ENCODE measurements at regions not wholly inside any gene's neighbourhood (a gene's known extent, or its start where the extent isn't known, plus 50 kb on each side); places are given as distances from the start of the nearest gene placed in this dataset.

DNA sequence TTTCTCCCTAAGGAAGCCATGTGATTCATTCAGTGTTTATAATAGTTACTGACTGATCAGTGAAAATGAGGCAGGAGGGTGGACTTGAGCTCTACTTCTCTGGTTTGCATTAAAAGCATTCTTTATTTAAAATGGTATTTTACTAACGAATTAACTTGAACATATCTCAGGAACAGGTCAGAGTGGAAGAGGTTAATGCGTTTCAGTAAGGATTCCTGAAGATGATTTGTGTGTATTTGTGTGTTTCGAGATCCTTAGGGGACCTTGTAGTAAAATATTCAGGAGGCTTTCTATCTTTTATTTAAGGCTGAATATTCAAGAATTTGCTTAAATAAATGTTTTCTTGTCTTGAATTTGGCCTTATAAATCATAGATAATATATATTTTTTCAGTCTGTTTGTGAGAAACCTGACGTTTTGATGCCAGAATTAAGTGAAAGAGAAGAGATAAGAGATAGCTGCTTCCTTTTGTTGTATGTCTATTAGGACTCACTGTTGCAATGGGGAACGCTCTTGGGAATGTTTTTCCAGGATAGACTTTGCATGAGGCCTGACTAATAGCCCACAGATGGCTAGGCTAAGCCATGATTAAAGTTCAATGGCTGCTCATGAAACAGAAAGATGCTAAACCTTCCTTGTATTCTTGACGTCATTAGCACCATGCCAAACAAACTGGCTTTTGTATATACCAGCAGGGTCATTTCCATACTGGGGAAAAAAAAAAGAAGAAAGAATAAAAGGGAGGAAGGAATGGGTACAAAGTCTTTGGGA, 93.8 kb upstream of the MTPN start:
- 49% methylated on average over 6 of the region's 6 CpGs for WGBS
- no peak overlapping the region for H3K9ac ChIP-seq (ENCODE audit: low read depth in 1 of 2, low read length in 2 of 2)
- no peak for TF ChIP-seq JUND (IDR thresholded peaks at IDR 0.05)
- no peak for TF ChIP-seq YY1 (IDR thresholded peaks at IDR 0.05)
- TF ChIP-seq NR2F2 (IDR thresholded peaks at IDR 0.05), result no peak
- no peak for TF ChIP-seq MAX (IDR thresholded peaks at IDR 0.05)
- no peak for TF ChIP-seq FOXA1 (IDR thresholded peaks at IDR 0.05)
- no peak for TF ChIP-seq CTCF (IDR thresholded peaks at IDR 0.05; ENCODE audit: low read depth, low read length, missing input control)
- TF ChIP-seq HNF4G (IDR thresholded peaks at IDR 0.05), result no peak
- TF ChIP-seq TAF1 (conservative IDR thresholded peaks at IDR 0.05), result no peak
- no peak for TF ChIP-seq RXRA (IDR thresholded peaks at IDR 0.05)
- TF ChIP-seq, protein P1, sequence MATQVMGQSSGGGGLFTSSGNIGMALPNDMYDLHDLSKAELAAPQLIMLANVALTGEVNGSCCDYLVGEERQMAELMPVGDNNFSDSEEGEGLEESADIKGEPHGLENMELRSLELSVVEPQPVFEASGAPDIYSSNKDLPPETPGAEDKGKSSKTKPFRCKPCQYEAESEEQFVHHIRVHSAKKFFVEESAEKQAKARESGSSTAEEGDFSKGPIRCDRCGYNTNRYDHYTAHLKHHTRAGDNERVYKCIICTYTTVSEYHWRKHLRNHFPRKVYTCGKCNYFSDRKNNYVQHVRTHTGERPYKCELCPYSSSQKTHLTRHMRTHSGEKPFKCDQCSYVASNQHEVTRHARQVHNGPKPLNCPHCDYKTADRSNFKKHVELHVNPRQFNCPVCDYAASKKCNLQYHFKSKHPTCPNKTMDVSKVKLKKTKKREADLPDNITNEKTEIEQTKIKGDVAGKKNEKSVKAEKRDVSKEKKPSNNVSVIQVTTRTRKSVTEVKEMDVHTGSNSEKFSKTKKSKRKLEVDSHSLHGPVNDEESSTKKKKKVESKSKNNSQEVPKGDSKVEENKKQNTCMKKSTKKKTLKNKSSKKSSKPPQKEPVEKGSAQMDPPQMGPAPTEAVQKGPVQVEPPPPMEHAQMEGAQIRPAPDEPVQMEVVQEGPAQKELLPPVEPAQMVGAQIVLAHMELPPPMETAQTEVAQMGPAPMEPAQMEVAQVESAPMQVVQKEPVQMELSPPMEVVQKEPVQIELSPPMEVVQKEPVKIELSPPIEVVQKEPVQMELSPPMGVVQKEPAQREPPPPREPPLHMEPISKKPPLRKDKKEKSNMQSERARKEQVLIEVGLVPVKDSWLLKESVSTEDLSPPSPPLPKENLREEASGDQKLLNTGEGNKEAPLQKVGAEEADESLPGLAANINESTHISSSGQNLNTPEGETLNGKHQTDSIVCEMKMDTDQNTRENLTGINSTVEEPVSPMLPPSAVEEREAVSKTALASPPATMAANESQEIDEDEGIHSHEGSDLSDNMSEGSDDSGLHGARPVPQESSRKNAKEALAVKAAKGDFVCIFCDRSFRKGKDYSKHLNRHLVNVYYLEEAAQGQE (IDR thresholded peaks at IDR 0.05), result no peak
- no peak for TF ChIP-seq FOXA2 (IDR thresholded peaks at IDR 0.05)
- TF ChIP-seq HNF4A (conservative IDR thresholded peaks at IDR 0.05), result no peak
- TF ChIP-seq GABPA (IDR thresholded peaks at IDR 0.05 in 1 of 2, conservative IDR thresholded peaks at IDR 0.05 in 1 of 2), result no peak
- no peak for TF ChIP-seq RAD21 (IDR thresholded peaks at IDR 0.05)
- TF ChIP-seq SP1 (IDR thresholded peaks at IDR 0.05), result no peak
- TF ChIP-seq, protein P2, sequence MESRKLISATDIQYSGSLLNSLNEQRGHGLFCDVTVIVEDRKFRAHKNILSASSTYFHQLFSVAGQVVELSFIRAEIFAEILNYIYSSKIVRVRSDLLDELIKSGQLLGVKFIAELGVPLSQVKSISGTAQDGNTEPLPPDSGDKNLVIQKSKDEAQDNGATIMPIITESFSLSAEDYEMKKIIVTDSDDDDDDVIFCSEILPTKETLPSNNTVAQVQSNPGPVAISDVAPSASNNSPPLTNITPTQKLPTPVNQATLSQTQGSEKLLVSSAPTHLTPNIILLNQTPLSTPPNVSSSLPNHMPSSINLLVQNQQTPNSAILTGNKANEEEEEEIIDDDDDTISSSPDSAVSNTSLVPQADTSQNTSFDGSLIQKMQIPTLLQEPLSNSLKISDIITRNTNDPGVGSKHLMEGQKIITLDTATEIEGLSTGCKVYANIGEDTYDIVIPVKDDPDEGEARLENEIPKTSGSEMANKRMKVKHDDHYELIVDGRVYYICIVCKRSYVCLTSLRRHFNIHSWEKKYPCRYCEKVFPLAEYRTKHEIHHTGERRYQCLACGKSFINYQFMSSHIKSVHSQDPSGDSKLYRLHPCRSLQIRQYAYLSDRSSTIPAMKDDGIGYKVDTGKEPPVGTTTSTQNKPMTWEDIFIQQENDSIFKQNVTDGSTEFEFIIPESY (IDR thresholded peaks at IDR 0.05), result no peak
- TF ChIP-seq, protein P3, sequence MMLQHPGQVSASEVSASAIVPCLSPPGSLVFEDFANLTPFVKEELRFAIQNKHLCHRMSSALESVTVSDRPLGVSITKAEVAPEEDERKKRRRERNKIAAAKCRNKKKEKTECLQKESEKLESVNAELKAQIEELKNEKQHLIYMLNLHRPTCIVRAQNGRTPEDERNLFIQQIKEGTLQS (IDR thresholded peaks at IDR 0.05), result no peak
- no peak for DNase-seq (ENCODE audit: low spot score)
- H3K27ac ChIP-seq (ENCODE audit: low read depth in 1 of 2, low read length in 2 of 2), result no peak overlapping the region
- no peaks in the 10 kb centered on the region for H3K27me3 ChIP-seq (ENCODE audit: control insufficient read depth in 4 of 4, insufficient read depth in 4 of 4, low read length in 3 of 4)
- H3K4me3 ChIP-seq (ENCODE audit: low read depth in 1 of 3, low read length in 3 of 3), result no peak overlapping the region
- H3K4me1 ChIP-seq (ENCODE audit: control insufficient read depth in 4 of 4, insufficient read depth in 4 of 4, low read length in 3 of 4), result no peaks in the 10 kb centered on the region
- no peaks in the 10 kb centered on the region for H3K36me3 ChIP-seq (ENCODE audit: control insufficient read depth in 4 of 4, insufficient read depth in 3 of 4, low read depth in 1 of 4, low read length in 3 of 4)
- no peaks in the 10 kb centered on the region for H3K9me3 ChIP-seq (ENCODE audit: control insufficient read depth in 4 of 4, low read length in 3 of 4)

All from liver (tissue), 8 donors.